GM23248 (cell line): ENCODE measurements at regions not wholly inside any gene's neighbourhood (a gene's known extent, or its start where the extent isn't known, plus 50 kb on each side); places are given as distances from the start of the nearest gene placed in this dataset.

Experiments used
- EZH2 ChIP-seq: fragments of 200-600 bp; sonication (generic); IDR thresholded peaks from 2 replicates; pipeline ENCODE4 v1.6.1; 2018; ENCODE audit warnings: antibody characterized with exemption, mild to moderate bottlenecking; ENCODE audit not compliant: insufficient read depth, poor library complexity, severe bottlenecking
- EZH2phosphoT487 ChIP-seq: fragments of 200-600 bp; sonication (generic); IDR thresholded peaks from 2 replicates; pipeline ENCODE4 v1.6.1; 2018; ENCODE audit warnings: antibody characterized with exemption, moderate library complexity, mild to moderate bottlenecking, low read depth; ENCODE audit not compliant: insufficient read depth

DNA sequence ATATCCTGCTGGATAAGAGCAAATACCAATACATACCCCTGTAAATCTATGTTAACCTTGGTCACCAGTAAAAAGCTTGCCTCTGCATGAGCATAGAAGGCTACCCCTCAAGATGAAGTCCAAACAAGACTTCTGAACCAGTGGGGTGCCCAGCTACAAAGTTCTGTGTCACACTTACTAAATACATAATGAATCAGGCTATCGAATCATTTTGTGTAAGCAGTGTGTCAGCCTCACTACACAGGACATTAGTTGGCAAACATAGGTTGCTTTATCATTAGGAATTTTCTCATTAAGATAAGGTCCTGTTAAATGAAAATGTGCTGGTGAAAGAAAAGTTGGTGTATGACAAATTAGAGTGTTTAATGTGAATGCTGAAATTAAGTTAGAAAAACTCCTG, 452.0 kb downstream of the MFSD1 start:
- TF ChIP-seq EZH2 (no peak), EZH2phosphoT487 (no peak)
